ENCODE measurements at regions not wholly inside any gene's neighbourhood (a gene's known extent, or its start where the extent isn't known, plus 50 kb on each side); places are given as distances from the start of the nearest gene placed in this dataset.

DNA sequence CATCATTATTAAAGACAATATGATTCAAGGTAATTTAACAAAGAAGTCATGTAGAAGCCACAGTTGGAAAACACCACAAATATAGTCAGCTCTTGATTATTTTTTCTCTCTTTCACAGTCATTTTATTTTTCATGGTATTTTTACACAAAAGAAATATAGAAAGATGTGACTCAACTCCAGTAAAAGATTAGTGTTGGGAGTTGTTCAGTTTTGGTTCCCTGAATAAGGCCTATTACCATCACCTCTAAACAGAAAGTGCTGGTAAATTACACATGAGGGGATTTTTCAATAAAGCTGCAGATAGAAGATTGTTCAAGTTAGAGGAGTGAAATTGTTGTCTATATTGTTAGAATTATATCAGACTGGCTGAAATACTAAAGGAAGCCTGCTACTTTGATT, 107.0 kb downstream of the DDIT4L start:
- Histone ChIP-seq H3K27me3 (ENCODE audit: control insufficient read depth, insufficient read depth, low read length) (no peaks in the 10 kb centered on the region), H3K4me1 (ENCODE audit: control insufficient read depth, insufficient read depth, low read length) (no peaks in the 10 kb centered on the region), H3K36me3 (ENCODE audit: control insufficient read depth, insufficient read depth, low read length) (no peaks in the 10 kb centered on the region; the same call in 1 of the 2 replicates), H3K27ac (ENCODE audit: low read length) (no peak overlapping the region), H3K9me3 (ENCODE audit: control insufficient read depth, insufficient read depth, low read depth, low read length) (no peaks in the 10 kb centered on the region), H3K4me3 (ENCODE audit: low read depth in 2 of 2, low read length in 2 of 2) (no peak overlapping the region)
- no TSS peak for BruUV-seq (replicated peaks)
- in situ Hi-C loops (cut with HindIII; ENCODE audit: low pct_unique_long_range_greater_than_20kb, low sequenced_read_pairs) = no loop called here
- POLR2A ChIA-PET = no interaction called here
- intact Hi-C loops (cut with micrococcal nuclease; ENCODE audit: unreplicated experiment) = no loop called here
- CTCF ChIA-PET = no interaction called here
- no peak for DNase-seq (ENCODE audit: low read depth, low spot score)
- TF ChIP-seq POLR2AphosphoS5 (IDR thresholded peaks at IDR 0.05; ENCODE audit: low read depth, low read length) (no peak), SIN3A (IDR thresholded peaks at IDR 0.05; ENCODE audit: borderline replicate concordance, insufficient read depth, low read depth, low read length) (no peak), CTCF (IDR thresholded peaks at IDR 0.05) (no peak), TCF7L2 (IDR thresholded peaks at IDR 0.05; ENCODE audit: low read depth, low read length) (no peak)
- ATAC-seq = no peak

GRCh38 chr4:100082852-100083251, 107.4 kb downstream of the DDIT4L start:
- Histone ChIP-seq H3K36me3 (ENCODE audit: control insufficient read depth, insufficient read depth, low read length) (no peaks in the 10 kb centered on the region; the same call in 1 of the 2 replicates), H3K27me3 (ENCODE audit: control insufficient read depth, insufficient read depth, low read length) (no peaks in the 10 kb centered on the region), H3K4me3 (ENCODE audit: low read depth in 2 of 2, low read length in 2 of 2) (no peak overlapping the region), H3K9me3 (ENCODE audit: control insufficient read depth, insufficient read depth, low read depth, low read length) (no peaks in the 10 kb centered on the region), H3K4me1 (ENCODE audit: control insufficient read depth, insufficient read depth, low read length) (no peaks in the 10 kb centered on the region), H3K27ac (ENCODE audit: low read length) (no peak overlapping the region)
- intact Hi-C loops (cut with micrococcal nuclease; ENCODE audit: unreplicated experiment) (no loop called here), in situ Hi-C loops (cut with HindIII; ENCODE audit: low pct_unique_long_range_greater_than_20kb, low sequenced_read_pairs) (no loop called here)
- no TSS peak for BruUV-seq (replicated peaks)
- DNase-seq (ENCODE audit: low read depth, low spot score) (no peak), ATAC-seq (no peak)
- CTCF ChIA-PET = no interaction called here
- no peak for TF ChIP-seq TCF7L2 (IDR thresholded peaks at IDR 0.05; ENCODE audit: low read depth, low read length)
- TF ChIP-seq POLR2AphosphoS5 (IDR thresholded peaks at IDR 0.05; ENCODE audit: low read depth, low read length) = no peak
- no peak for TF ChIP-seq SIN3A (IDR thresholded peaks at IDR 0.05; ENCODE audit: borderline replicate concordance, insufficient read depth, low read depth, low read length)
- TF ChIP-seq CTCF (IDR thresholded peaks at IDR 0.05) = no peak
- no peak for TF ChIP-seq REST (IDR thresholded peaks at IDR 0.05; ENCODE audit: insufficient read depth in 1 of 2, low read depth in 2 of 2, low read length in 1 of 2)
- POLR2A ChIA-PET = no interaction called here
